ENCODE measurements at regions not wholly inside any gene's neighbourhood (a gene's known extent, or its start where the extent isn't known, plus 50 kb on each side); places are given as distances from the start of the nearest gene placed in this dataset.

GRCh38 chr1:4591926-4592325 lies 62.5 kb upstream of the AJAP1 start:
- Histone ChIP-seq H3K36me3 (ENCODE audit: insufficient read depth, low read length) (no peaks in the 10 kb centered on the region), H3K4me3 (ENCODE audit: low read length) (no peak overlapping the region), H3K27ac (ENCODE audit: low read depth, low read length) (no peak overlapping the region), H3K27me3 (ENCODE audit: insufficient read depth, low read length, poor library complexity, severe bottlenecking) (no peaks in the 10 kb centered on the region), H3K4me1 (ENCODE audit: insufficient read depth, low read length) (no peaks in the 10 kb centered on the region), H3K9me3 (ENCODE audit: low read length) (no peaks in the 10 kb centered on the region)
- H3K27me3 Mint-ChIP-seq, result peaks cover 0 to 7% of the 10 kb centered on the region in 2 donors
- no peak overlapping the region for H3K4me3 Mint-ChIP-seq
- peaks cover 0 to 1% (median 0%) of the 10 kb centered on the region in 5 donors for H3K9me3 Mint-ChIP-seq
- no peaks in the 10 kb centered on the region for H3K4me1 Mint-ChIP-seq
- no peak for DNase-seq
- no peak overlapping the region for H3K27ac Mint-ChIP-seq
- ChIA-PET CTCF (no interaction called here), POLR2A (no interaction called here)
- no peaks in the 10 kb centered on the region for H3K36me3 Mint-ChIP-seq

DNA sequence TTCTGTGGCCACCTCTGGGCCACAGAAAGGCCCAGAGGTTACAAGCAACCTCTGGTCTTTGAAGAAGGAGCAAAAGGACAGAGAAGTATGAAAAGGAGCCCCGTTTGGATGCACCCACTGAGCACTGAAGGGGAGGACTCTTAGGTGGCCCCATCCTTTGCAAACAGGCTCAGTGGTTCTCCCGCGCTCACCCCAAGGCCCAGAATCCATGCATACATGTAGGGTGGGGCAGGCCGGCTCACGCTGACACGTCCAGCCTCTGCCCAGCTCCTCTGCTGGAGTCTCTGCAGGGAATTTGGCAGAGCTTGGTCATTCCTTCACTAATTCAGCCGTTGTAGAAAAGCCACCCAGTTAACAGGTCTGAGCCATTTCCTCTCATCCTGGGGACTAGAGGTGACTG lies 61.3 kb upstream of the AJAP1 start:
- no peak overlapping the region for H3K27ac Mint-ChIP-seq

DNA sequence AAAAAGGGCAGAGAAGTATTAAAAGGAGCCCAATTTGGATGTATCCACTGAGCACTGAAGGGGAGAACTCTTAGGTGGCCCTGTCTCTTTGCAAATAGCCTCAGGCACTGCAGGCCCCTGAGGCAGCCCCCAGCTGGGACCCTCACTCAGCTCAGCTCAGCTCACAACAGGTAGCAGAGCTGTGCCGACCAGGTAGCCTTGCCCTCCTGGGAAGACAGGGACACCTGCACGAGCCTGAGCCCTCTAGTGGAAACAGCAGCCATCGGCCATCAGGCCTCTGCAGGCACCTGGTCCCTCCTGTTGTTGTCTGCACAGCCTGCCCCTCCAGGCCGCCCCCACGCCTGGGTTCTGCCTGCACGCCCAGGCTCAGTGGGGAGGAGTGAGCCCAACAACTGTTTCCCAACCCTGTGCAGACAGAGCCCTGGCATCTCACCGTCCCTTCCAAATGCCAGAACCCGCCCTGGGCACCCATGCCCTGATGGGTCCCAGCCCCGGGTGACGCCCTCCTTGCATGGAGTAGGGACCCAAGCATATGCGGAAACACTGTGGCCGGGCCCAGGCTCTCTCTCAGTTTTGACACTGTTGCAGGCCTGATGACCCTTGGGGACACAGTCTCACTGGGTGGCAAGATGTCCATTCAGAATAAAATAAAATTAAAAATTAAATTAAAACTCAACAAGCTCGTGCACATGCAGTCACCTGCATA lies 60.0 kb upstream of the AJAP1 start:
- H3K27me3 Mint-ChIP-seq, result peaks cover 0 to 6% of the 10 kb centered on the region in 2 donors
- DNase-seq, result no peak
- ChIA-PET POLR2A (no interaction called here), CTCF (no interaction called here)
- H3K27ac ChIP-seq (ENCODE audit: low read depth, low read length), result no peak overlapping the region
- H3K4me1 Mint-ChIP-seq, result no peaks in the 10 kb centered on the region
- no peaks in the 10 kb centered on the region for H3K36me3 Mint-ChIP-seq
- no peaks in the 10 kb centered on the region for H3K27me3 ChIP-seq (ENCODE audit: insufficient read depth, low read length, poor library complexity, severe bottlenecking)
- H3K27ac Mint-ChIP-seq, result no peak overlapping the region
- no peaks in the 10 kb centered on the region for H3K9me3 ChIP-seq (ENCODE audit: low read length)
- no peak overlapping the region for H3K4me3 ChIP-seq (ENCODE audit: low read length)
- no peaks in the 10 kb centered on the region for H3K4me1 ChIP-seq (ENCODE audit: insufficient read depth, low read length)
- H3K36me3 ChIP-seq (ENCODE audit: insufficient read depth, low read length), result no peaks in the 10 kb centered on the region
- H3K4me3 Mint-ChIP-seq, result no peak overlapping the region
- H3K9me3 Mint-ChIP-seq, result peaks cover 0 to 1% (median 0%) of the 10 kb centered on the region in 5 donors

More for the DNA sequence above, 61.3 kb upstream of the AJAP1 start:
- no peaks in the 10 kb centered on the region for H3K9me3 ChIP-seq (ENCODE audit: low read length)
- no peak overlapping the region for H3K4me3 Mint-ChIP-seq
- H3K27me3 Mint-ChIP-seq, result peaks cover 0 to 4% of the 10 kb centered on the region in 2 donors
- DNase-seq, result no peak
- peaks cover 0 to 1% (median 0%) of the 10 kb centered on the region in 5 donors for H3K9me3 Mint-ChIP-seq
- H3K4me3 ChIP-seq (ENCODE audit: low read length), result no peak overlapping the region
- no peaks in the 10 kb centered on the region for H3K4me1 Mint-ChIP-seq
- H3K4me1 ChIP-seq (ENCODE audit: insufficient read depth, low read length), result no peaks in the 10 kb centered on the region
- no peak overlapping the region for H3K27ac ChIP-seq (ENCODE audit: low read depth, low read length)
- CTCF ChIA-PET, result no interaction called here
- H3K27me3 ChIP-seq (ENCODE audit: insufficient read depth, low read length, poor library complexity, severe bottlenecking), result no peaks in the 10 kb centered on the region
- POLR2A ChIA-PET, result no interaction called here
- H3K36me3 ChIP-seq (ENCODE audit: insufficient read depth, low read length), result no peaks in the 10 kb centered on the region
- no peaks in the 10 kb centered on the region for H3K36me3 Mint-ChIP-seq

- Mint-ChIP-seq H3K36me3 (no peaks in the 10 kb centered on the region), H3K4me3 (no peak overlapping the region), H3K27me3 (peaks cover 0 to 6% of the 10 kb centered on the region in 2 donors), H3K4me1 (no peaks in the 10 kb centered on the region), H3K27ac (no peak overlapping the region), H3K9me3 (peaks cover 0 to 1% (median 0%) of the 10 kb centered on the region in 5 donors)
- CTCF ChIA-PET, result no interaction called here
- no peaks in the 10 kb centered on the region for H3K4me1 ChIP-seq (ENCODE audit: insufficient read depth, low read length)
- H3K27me3 ChIP-seq (ENCODE audit: insufficient read depth, low read length, poor library complexity, severe bottlenecking), result no peaks in the 10 kb centered on the region
- no peak overlapping the region for H3K4me3 ChIP-seq (ENCODE audit: low read length)
- no peak overlapping the region for H3K27ac ChIP-seq (ENCODE audit: low read depth, low read length)
- POLR2A ChIA-PET, result no interaction called here
- no peaks in the 10 kb centered on the region for H3K9me3 ChIP-seq (ENCODE audit: low read length)
- H3K36me3 ChIP-seq (ENCODE audit: insufficient read depth, low read length), result no peaks in the 10 kb centered on the region
- no peak for DNase-seq
Measured at GRCh38 chr1:4595341-4596225, 58.8 kb upstream of the AJAP1 start.

DNA sequence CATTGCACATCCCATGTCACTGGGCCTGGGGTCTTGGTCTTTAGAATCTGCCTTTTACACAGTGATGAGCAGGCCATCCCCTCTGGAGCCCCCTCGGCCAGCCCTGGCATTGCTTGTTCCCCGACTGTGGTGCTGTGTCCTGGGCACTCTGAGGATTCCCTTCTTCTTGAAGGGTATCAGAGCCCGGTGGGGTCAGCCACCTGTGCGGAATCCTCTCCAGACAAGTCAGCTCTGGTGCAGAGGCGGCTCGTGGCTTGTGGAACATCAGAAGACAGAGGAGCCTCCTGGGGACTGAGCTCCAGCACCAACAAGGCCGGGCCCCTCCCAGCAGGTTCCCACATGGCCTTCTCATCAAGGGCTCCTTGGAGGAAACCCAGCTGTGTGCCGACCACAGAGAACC lies 57.9 kb upstream of the AJAP1 start:
- Mint-ChIP-seq H3K9me3 (no peaks in the 10 kb centered on the region), H3K36me3 (no peaks in the 10 kb centered on the region), H3K4me1 (no peaks in the 10 kb centered on the region), H3K27ac (no peak overlapping the region), H3K27me3 (peaks cover 0 to 3% of the 10 kb centered on the region in 2 donors), H3K4me3 (no peak overlapping the region)
- no peak for DNase-seq
- Histone ChIP-seq H3K4me1 (ENCODE audit: insufficient read depth, low read length) (no peaks in the 10 kb centered on the region), H3K4me3 (ENCODE audit: low read length) (no peak overlapping the region), H3K27ac (ENCODE audit: low read depth, low read length) (no peak overlapping the region), H3K36me3 (ENCODE audit: insufficient read depth, low read length) (no peaks in the 10 kb centered on the region), H3K27me3 (ENCODE audit: insufficient read depth, low read length, poor library complexity, severe bottlenecking) (no peaks in the 10 kb centered on the region), H3K9me3 (ENCODE audit: low read length) (no peaks in the 10 kb centered on the region)
- CTCF ChIA-PET, result no interaction called here
- POLR2A ChIA-PET, result no interaction called here

DNA sequence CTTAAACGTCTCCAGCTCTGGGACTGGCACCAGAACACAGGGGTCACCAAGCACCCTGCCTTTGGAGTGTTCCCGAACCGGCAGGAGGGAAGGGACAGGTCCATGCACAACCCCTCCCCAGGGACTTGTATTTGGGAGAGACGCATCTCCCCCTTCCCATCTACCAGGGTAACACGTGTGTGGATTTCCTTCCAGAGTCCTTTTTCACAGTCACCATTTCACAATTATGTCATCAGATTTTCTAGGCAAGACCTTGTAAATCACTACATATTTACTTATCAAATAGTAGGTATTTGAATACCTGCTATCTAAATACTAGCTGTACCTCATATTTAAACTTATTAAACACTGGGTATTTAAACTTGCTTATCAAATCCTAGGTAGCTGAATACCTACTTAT lies 57.4 kb upstream of the AJAP1 start:
- no peaks in the 10 kb centered on the region for H3K36me3 Mint-ChIP-seq
- no peaks in the 10 kb centered on the region for H3K4me1 Mint-ChIP-seq
- H3K4me3 ChIP-seq (ENCODE audit: low read length), result no peak overlapping the region
- H3K4me3 Mint-ChIP-seq, result no peak overlapping the region
- H3K9me3 ChIP-seq (ENCODE audit: low read length), result no peaks in the 10 kb centered on the region
- H3K9me3 Mint-ChIP-seq, result no peaks in the 10 kb centered on the region
- peaks cover 0 to 6% of the 10 kb centered on the region in 2 donors for H3K27me3 Mint-ChIP-seq
- POLR2A ChIA-PET, result no interaction called here
- DNase-seq, result no peak
- CTCF ChIA-PET, result no interaction called here
- H3K27ac Mint-ChIP-seq, result no peak overlapping the region
- H3K36me3 ChIP-seq (ENCODE audit: insufficient read depth, low read length), result no peaks in the 10 kb centered on the region
- H3K27ac ChIP-seq (ENCODE audit: low read depth, low read length), result no peak overlapping the region
- H3K27me3 ChIP-seq (ENCODE audit: insufficient read depth, low read length, poor library complexity, severe bottlenecking), result no peaks in the 10 kb centered on the region
- no peaks in the 10 kb centered on the region for H3K4me1 ChIP-seq (ENCODE audit: insufficient read depth, low read length)

- no peaks in the 10 kb centered on the region for H3K4me1 ChIP-seq (ENCODE audit: insufficient read depth, low read length)
- no peaks in the 10 kb centered on the region for H3K27me3 ChIP-seq (ENCODE audit: insufficient read depth, low read length, poor library complexity, severe bottlenecking)
- H3K4me1 Mint-ChIP-seq, result no peaks in the 10 kb centered on the region
- peaks cover 3 to 20% of the 10 kb centered on the region in 2 donors for H3K27me3 Mint-ChIP-seq
- H3K27ac ChIP-seq (ENCODE audit: low read depth, low read length), result no peak overlapping the region
- POLR2A ChIA-PET, result no interaction called here
- no peaks in the 10 kb centered on the region for H3K36me3 ChIP-seq (ENCODE audit: insufficient read depth, low read length)
- DNase-seq, result no peak
- H3K4me3 ChIP-seq (ENCODE audit: low read length), result no peak overlapping the region
- no peak overlapping the region for H3K4me3 Mint-ChIP-seq
- CTCF ChIA-PET, result no interaction called here
- no peaks in the 10 kb centered on the region for H3K36me3 Mint-ChIP-seq
- H3K9me3 ChIP-seq (ENCODE audit: low read length), result no peaks in the 10 kb centered on the region
- no peaks in the 10 kb centered on the region for H3K9me3 Mint-ChIP-seq
- no peak overlapping the region for H3K27ac Mint-ChIP-seq
Measured at GRCh38 chr1:4598561-4598960, 55.8 kb upstream of the AJAP1 start.

DNA sequence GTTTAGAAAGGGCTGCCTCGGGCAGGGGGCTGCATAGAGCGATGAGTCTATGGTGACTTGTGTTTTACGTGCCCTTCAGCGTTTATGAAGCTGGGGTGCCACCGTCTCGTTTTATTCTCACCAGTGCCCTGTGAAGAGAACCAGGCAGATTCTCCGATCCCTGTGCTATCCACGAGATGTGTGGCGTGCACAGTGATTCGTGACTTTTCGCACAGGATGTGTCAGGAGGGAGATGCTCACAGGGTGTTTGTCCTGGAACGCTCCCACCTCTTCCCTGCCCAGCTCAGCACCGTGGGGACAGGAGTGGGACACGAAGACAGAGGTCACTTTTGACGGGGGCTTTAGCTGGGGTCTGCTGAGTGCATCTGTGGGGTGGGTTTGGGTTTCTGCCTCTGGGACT lies 54.9 kb upstream of the AJAP1 start:
- H3K27me3 ChIP-seq (ENCODE audit: insufficient read depth, low read length, poor library complexity, severe bottlenecking), result no peaks in the 10 kb centered on the region
- ChIA-PET CTCF (no interaction called here), POLR2A (no interaction called here)
- no peaks in the 10 kb centered on the region for H3K4me1 Mint-ChIP-seq
- H3K4me1 ChIP-seq (ENCODE audit: insufficient read depth, low read length), result no peaks in the 10 kb centered on the region
- H3K36me3 ChIP-seq (ENCODE audit: insufficient read depth, low read length), result no peaks in the 10 kb centered on the region
- H3K36me3 Mint-ChIP-seq, result no peaks in the 10 kb centered on the region
- peaks cover 3 to 22% of the 10 kb centered on the region in 2 donors for H3K27me3 Mint-ChIP-seq
- H3K9me3 ChIP-seq (ENCODE audit: low read length), result no peaks in the 10 kb centered on the region
- H3K9me3 Mint-ChIP-seq, result no peaks in the 10 kb centered on the region
- no peak overlapping the region for H3K4me3 Mint-ChIP-seq
- peak overlapping the region in 1 of 8 donors; percentile 6 for H3K27ac Mint-ChIP-seq
- DNase-seq, result no peak
- H3K27ac ChIP-seq (ENCODE audit: low read depth, low read length), result no peak overlapping the region
- no peak overlapping the region for H3K4me3 ChIP-seq (ENCODE audit: low read length)

Measured in CD8-positive, alpha-beta memory T cell (primary cell).